Liver (tissue), 3 donors: ENCODE measurements at regions not wholly inside any gene's neighbourhood (a gene's known extent, or its start where the extent isn't known, plus 50 kb on each side); places are given as distances from the start of the nearest gene placed in this dataset.

ENCODE experiments used
- RAD21 ChIP-seq, 2 donors: IDR thresholded peaks; 2 replicates each; pipeline ENCODE4 v1.6.1; 2016; ENCODE audit warnings: antibody characterized with exemption in 2 of 2, mild to moderate bottlenecking in 2 of 2
- TAF1 ChIP-seq: conservative IDR thresholded peaks from 2 replicates; pipeline ENCODE4 v1.6.1; 2016; ENCODE audit warnings: antibody characterized with exemption, mild to moderate bottlenecking
- TF ChIP-seq, protein P1 (sequence below): fragments of 150-350 bp; IDR thresholded peaks from 2 replicates; pipeline ENCODE4 v1.5.1; 2017; ENCODE audit warnings: improper control_type of control experiment, low read depth, low read length; ENCODE audit not compliant: missing input control
- donor health status: healthy.
- donor health status: healthy.

GRCh38 chr4:174107746-174108354 lies 175.6 kb downstream of the FBXO8 start:
- TF ChIP-seq RAD21 (IDR thresholded peaks at IDR 0.05) (no peak), TAF1 (no peak)
- TF ChIP-seq, protein P1, sequence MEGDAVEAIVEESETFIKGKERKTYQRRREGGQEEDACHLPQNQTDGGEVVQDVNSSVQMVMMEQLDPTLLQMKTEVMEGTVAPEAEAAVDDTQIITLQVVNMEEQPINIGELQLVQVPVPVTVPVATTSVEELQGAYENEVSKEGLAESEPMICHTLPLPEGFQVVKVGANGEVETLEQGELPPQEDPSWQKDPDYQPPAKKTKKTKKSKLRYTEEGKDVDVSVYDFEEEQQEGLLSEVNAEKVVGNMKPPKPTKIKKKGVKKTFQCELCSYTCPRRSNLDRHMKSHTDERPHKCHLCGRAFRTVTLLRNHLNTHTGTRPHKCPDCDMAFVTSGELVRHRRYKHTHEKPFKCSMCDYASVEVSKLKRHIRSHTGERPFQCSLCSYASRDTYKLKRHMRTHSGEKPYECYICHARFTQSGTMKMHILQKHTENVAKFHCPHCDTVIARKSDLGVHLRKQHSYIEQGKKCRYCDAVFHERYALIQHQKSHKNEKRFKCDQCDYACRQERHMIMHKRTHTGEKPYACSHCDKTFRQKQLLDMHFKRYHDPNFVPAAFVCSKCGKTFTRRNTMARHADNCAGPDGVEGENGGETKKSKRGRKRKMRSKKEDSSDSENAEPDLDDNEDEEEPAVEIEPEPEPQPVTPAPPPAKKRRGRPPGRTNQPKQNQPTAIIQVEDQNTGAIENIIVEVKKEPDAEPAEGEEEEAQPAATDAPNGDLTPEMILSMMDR: no peak
